HG02759 (cell line): ENCODE measurements at regions not wholly inside any gene's neighbourhood (a gene's known extent, or its start where the extent isn't known, plus 50 kb on each side); places are given as distances from the start of the nearest gene placed in this dataset.

Source experiments
- ATAC-seq: cut with Tn5 transposase; IDR thresholded peaks from one replicate; pipeline ENCODE4 v1.9.1; 2021; ENCODE audit warnings: mild to moderate bottlenecking, moderate library complexity; ENCODE audit not compliant: unreplicated experiment

GRCh38 chr9:2311920-2312319 lies 296.8 kb downstream of the SMARCA2 start:
- no peak for ATAC-seq

DNA sequence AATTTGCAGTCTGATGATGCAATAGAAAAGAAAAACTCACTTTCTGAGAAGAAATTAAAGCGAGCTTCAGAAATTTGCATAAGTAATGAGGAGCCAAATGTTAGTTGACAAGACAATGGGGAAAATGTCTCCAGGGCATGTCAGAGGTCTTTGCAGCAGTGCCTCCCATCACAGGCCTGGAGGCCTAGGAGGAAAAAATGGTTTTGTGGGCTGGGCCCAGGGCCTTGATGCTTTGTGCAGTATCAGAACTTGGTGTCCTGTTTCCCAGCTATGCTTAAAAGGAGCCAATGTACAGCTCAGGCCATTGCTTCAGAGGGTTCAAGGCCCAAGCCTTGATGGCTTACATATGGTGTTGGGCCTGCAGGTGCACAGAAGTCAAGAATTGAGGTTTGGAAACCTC lies 298.4 kb downstream of the SMARCA2 start:
- no peak for ATAC-seq

DNA sequence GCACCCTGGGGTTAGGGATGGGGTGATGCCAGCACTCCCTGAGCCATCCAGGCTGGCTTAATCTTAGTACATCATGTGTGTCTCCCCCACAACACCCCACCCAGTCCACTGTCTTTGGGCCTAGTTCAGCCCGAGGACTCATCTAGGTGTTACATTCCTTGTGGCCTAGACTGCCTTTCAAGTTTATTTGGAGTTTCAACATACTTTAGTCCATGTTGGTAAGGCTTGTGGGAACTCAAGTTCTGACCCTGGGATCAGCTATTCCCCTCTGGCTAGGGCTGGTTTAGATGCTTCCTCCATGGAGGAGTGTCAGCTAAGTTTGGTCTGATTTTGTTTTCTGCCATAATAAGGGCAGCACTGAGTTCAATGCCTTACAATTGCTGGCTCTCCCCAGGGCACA lies 302.4 kb downstream of the SMARCA2 start:
- ATAC-seq = no peak

GRCh38 chr9:2319421-2319820 lies 302.2 kb upstream of the VLDLR start:
- no peak for ATAC-seq

DNA sequence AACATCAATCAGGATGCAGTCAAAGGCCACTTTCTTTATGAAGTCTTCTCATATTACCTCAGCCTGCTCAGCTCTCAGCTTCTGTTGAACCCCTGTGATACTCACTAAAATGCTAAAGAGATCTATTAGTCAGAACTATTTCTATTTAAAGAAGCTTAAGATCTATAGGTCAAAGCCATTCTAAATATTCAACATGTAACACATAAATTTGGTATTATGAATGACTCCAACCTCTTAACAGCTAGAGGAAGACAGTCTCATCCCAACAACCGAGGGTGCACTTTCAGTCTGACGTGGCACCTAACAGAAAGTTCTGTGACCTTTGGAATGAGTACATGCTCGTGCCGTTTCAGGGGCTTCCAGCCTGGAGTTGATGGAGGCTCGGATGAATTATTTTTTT lies 301.5 kb upstream of the VLDLR start:
- ATAC-seq = no peak

- ATAC-seq = no peak
Observed at GRCh38 chr9:2320632-2321031, 301.0 kb upstream of the VLDLR start.

DNA sequence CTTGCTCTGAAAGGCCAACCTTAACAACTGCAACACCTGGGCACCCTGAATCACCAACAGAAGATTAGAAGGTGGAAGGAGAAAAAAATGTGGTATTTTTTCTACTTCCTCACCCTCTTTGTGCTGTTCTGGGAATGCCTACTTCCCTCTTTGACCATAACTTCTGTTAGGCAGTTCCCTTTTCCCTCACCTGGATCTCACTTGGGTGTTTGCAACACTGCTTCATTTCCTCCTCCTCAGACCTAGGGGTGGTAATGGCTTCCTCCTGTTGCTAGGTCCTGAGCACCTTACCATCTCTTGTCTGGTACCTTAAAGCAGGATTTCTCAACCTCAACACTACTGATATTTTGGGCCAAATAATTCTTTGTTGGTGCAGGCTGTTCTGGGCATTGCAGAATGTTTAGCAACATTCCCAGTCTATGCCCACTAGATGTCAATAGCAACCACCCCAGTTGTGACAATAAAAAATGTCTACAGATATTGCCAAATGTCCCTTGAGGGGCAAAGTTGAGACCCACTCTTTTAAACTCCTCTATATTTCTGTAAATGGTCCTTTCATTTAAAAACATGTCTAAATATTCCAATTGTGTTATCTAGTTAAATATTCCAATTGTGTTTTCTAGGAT lies 300.0 kb upstream of the VLDLR start:
- ATAC-seq = no peak

DNA sequence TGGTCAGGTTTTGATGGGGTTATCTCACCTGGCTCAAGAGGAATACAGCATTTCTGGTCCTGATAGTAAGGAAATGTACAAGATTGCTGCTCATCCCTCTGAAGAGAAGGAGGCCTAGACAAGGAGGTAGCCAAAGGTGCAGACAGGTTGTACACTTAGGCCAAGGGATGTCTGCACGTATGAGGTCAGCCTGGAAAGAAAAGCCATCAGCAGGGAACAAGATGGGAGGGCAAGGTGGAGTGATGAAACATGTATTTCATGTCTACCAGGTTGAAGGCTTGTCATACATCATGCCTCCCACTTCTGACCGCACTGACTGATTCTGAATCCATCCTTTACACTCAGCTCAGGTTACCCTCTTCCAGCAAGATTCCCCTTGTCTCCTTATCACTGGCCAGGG lies 296.8 kb upstream of the VLDLR start:
- no peak for ATAC-seq

- no peak for ATAC-seq
Observed at GRCh38 chr9:2332663-2333062, 288.9 kb upstream of the VLDLR start.

DNA sequence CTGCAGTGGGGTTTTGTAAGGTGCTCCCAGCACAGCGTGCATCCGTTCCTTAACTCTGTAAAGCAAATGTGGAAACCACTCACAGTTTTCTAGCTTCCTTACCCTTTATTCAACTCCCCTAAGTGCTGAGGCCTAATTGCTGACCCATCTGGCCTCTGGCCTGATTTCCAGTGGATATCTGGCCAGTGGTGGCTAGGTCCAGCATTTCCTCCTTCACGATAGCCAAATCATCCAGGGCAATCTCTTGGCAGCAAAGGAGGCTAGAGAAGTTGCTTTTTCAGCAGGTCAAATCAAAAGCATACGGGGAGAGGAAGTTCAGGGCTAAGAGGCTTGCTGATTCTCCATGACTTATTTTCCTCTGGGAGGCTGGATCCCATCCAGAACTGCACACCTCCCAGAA lies 286.3 kb upstream of the VLDLR start:
- ATAC-seq = no peak

- ATAC-seq = no peak
Observed at GRCh38 chr9:2336055-2336454, 285.5 kb upstream of the VLDLR start.

DNA sequence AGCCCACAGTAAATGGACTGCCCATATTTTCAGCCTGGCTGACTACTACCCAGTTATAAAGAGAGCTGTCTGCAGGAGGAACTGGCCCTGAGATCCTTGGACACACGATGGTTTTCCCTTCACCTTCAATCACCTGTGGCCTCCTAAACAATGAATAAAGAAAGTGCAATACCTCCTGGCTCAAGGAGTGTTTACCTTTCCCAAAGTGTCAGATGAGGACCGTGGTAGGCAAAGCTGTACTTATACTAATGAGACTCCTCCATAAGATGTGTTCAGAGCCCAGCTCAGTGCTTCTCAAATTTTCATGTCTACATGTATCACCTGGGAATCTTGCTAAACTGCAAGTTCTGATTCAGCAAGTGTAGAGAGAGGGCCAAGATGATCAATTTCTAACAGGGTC lies 284.5 kb upstream of the VLDLR start:
- no peak for ATAC-seq

DNA sequence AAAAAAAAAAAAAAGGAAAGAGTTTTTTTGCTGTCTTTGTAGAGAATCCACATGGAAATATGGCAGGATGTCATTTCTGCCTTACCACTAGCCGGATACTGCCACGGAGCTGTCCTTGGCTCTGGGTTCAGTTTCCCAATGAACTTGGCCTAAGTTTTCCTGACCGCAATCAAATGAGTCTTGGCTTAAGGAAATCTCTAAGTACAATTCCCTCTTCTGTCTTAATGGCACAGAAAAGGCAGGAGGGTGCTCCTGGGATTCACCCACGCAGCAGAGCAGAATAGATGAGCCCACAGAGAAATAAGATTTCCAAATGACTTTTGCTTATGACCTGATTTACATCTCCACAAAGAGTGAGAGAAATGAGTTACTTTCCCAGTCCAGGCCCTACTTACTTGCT lies 284.0 kb upstream of the VLDLR start:
- ATAC-seq = no peak

DNA sequence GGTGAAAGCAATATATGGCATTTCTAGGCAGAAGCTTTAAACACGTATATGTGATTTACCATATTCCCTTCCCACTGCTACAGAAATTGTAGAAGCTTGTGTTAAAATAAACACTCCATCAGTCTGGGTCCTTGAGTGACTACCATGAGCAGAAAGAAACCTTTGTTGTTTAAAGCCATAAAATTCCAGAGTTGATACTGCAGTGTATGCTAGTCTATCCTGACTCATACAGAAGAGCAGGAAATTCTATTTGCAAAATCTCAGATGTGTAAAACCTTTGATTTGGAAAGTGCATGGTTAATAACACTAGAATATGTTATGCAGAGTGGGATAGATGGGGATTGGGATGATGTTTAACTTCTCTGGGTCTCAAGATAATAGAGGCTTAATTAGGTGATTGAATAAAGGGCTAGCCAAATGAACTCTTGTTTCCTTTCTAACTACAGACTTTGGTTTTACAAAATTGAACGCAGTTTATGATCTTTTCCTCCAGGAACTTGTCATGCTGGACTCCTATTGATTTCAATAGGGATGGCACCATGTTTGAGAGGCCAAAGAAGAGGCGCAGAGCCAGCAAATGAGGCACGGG lies 282.7 kb upstream of the VLDLR start:
- no peak for ATAC-seq

- no peak for ATAC-seq
Observed at GRCh38 chr9:2339416-2339815, 282.2 kb upstream of the VLDLR start.

DNA sequence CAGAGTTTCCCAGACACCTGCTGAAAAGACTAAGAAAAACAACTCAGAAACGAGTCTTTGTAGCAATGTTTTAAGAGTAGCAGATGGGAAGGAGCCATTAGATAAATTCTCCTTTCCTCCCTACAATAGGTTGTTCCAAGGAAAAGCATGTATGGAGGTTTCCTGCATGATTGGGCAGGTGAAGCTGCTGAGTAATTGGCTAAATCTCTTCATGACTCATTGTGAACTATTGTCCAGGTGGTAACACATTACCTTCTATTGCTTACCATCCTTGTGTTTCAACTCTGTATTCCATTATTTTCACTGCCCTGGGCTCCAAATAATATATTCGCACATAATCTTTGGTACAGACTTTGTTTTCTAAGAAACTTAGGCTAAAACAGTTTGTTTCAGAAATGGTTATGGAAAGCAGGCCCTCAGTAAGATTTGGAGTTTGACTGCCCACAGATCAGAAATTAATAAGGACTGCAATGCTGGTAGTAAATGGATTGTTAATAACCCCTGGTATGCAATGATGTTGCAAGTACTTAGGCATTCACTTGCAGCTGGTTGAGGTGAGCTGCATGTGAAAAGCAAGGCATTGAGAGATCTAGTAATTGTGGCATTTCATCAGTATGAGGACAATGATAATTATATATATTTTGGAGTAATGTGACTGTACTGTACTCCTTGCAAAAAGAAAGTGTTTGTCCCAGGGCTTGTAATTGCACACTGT lies 281.4 kb upstream of the VLDLR start:
- ATAC-seq = no peak

DNA sequence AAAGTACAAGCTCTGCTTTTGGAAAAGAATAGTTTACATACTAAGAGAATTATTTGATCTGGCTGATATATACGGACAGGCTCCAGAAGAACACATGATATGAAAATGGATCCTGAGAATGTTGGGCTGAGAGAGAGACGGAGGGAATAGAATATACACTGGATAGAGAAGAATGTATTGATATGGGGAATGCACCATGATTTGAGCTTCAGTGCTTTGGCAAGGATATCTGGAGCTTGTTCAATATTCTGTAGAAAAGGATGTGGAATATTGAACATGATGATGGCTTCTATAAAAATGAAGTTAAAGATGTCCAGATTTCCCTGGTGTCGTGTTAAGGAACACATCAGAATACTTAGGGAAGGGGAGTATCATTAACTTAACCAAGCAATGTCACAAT lies 280.5 kb upstream of the VLDLR start:
- ATAC-seq = no peak

DNA sequence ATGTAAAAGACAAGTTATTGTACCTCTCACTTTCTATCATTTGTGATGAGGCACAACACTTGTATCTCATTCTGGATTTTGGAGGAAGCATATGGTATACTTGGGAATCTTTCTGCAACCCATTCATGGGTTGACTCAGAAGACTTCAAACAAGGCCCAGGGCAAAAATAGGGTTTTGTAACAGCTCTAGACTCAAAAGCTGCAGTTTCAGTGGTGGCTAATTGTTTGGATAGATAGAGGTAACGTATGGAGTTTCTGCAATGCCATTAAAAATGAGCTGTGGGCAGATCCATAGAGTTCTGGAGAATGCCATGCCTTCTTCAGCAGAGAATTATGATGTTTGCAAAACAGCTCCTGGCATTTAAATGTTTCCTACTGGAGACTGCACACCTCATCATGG lies 279.6 kb upstream of the VLDLR start:
- no peak for ATAC-seq

DNA sequence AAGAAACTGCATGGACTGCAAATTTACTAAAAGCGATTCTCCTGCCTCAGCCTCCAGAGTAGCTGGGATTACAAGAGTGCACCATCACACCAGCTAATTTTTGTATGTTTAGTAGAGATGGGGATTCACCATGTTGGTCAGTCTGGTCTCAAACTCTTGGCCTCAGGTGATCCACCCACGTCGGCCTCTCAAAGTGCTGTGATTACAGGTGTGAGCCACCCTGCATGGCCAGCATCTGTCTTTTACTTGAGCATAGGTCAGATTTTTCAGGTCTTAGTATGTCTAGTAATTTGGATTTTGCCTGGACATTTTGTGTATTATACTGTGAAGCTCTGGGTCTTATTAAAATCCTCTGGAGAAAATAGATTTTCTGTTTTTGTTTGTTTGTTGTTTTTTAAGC lies 277.8 kb upstream of the VLDLR start:
- ATAC-seq = no peak

DNA sequence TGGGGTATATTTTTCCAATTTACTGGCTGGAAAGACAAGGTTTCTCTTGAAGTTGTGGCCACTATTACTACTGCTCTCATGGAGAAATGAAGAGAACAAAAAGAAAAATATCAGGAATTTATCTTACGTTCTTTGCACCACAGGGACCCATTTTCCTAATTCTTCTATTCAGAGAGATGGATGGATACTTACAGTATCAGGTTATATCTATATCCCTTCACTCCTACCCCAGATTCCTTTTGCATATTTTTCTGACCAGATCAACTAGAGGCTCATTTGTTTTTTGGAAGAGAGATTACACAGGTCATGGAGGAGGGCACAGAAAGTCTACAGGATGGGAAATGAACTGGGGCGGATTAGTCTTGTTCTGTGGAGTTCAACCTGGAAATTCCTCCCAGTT lies 277.2 kb upstream of the VLDLR start:
- no peak for ATAC-seq

DNA sequence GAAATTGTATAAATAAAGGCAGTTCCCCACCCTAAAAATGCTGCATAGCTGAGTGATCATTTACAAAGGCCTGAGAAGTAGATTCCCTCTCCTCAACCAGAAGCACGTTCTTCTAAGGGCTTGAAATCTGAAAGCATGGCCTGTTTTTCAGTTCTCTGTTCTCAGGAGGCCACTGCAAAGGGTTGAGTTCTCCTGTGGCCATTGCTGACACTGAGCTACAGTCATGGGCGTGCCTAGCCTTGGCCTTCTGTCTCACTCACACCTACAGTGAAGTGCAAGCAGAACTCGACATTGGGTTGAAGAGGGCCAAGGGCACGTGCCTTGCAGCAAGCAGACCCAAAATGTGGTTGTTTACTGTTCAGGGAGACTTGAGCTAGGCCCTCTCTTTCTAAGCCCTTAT lies 276.6 kb upstream of the VLDLR start:
- no peak for ATAC-seq

DNA sequence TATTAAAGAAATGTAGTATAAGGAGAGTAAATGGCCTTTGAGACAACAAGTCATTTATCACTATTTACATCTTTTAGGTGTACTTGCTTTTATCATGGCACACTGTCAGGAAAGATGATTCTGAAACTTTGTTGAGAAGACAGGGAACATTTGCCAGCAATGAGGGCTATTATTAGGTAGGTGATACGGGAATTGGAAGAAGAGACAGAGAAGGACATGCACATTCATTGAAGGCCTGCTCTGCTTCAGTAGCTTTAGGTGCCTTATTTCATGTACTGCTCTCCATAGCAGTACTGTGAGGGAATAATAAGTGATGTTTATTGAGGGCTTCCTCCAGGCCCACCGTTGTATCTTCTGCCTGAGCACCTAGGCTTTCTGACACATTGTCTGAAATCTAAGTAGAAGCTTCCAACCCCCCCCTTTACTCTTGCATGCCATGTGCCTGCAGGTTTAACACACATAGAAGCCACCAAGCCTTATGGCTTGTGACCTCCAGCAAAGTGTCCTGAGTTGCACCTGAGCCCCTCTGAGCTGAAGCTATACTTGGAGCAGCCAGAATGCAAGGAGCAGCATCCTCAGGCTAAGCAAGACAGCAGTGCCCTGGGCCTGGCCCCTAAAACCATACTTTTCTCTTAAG lies 275.2 kb upstream of the VLDLR start:
- ATAC-seq = no peak
